SK-N-SH (cell line): ENCODE measurements at regions not wholly inside any gene's neighbourhood (a gene's known extent, or its start where the extent isn't known, plus 50 kb on each side); places are given as distances from the start of the nearest gene placed in this dataset.

Source experiments
- CTCF ChIA-PET: fragments of 300-600, 350-600 bp; formaldehyde crosslinking; extraction: SDS; loops from one replicate; lab custom pipeline; 2021; lab: Yijun Ruan, JAX
- POLR2A ChIA-PET: fragments of 350-600 bp; sonication (Branson Sonifier 250); formaldehyde crosslinking; extraction: SDS; loops from one replicate; lab custom pipeline; 2020; ENCODE audit warnings: antibody characterized with exemption, inconsistent platforms; lab: Yijun Ruan, JAX
- DNase-seq: peaks from one replicate; pipeline ENCODE4 v3.0.0; 2012
- H2AFZ ChIP-seq: fragments of 200-600 bp; sonication (generic); 2 replicates; pipeline ENCODE4 v1.8.1; 2016; ENCODE audit warnings: antibody characterized with exemption, mild to moderate bottlenecking, low read depth
- H3F3A ChIP-seq: fragments of 200-600 bp; sonication (generic); replicated peaks from 2 replicates; pipeline ENCODE3; 2016; ENCODE audit warnings: antibody characterized with exemption, mild to moderate bottlenecking; ENCODE audit not compliant: insufficient read depth
- H3K27ac ChIP-seq, 2 experiments: fragments of 200-500 bp in 1 of 2; fragments of 200-600 bp in 1 of 2; sonication (Bioruptor generic) in 1 of 2; sonication (generic), shearing (Covaris generic) in 1 of 2; 2 replicates each; pipeline versions ENCODE4 v1.5.1 to v1.6.1; 2014 to 2016; ENCODE audit warnings: low read depth in 2 of 2, inconsistent platforms in 1 of 2, low read length in 1 of 2, mild to moderate bottlenecking in 1 of 2, mixed read lengths in 1 of 2
- H3K27me3 ChIP-seq: fragments of 200-600 bp; sonication (generic), shearing (Covaris generic); 2 replicates; pipeline ENCODE4 v1.6.1; 2016; ENCODE audit warnings: mixed run types; ENCODE audit not compliant: insufficient read depth
- H3K36me3 ChIP-seq, 2 experiments: fragments of 200-500 bp in 1 of 2; fragments of 200-600 bp in 1 of 2; sonication (Bioruptor generic) in 1 of 2; sonication (generic) in 1 of 2; replicated peaks in 1 of 2; 2 replicates each; pipeline versions ENCODE3 to v1.5.1; 2014 to 2016; ENCODE audit warnings: low read length in 1 of 2, mild to moderate bottlenecking in 1 of 2; ENCODE audit not compliant: insufficient read depth in 2 of 2, control insufficient read depth in 1 of 2
- H3K4me1 ChIP-seq, 2 experiments: fragments of 200-500 bp in 1 of 2; fragments of 200-600 bp in 1 of 2; sonication (Bioruptor generic) in 1 of 2; sonication (generic), shearing (Covaris generic) in 1 of 2; 2 replicates each; pipeline versions ENCODE4 v1.5.1 to v1.6.1; 2014 to 2016; ENCODE audit warnings: low read depth in 1 of 2, low read length in 1 of 2, mixed run types in 1 of 2; ENCODE audit not compliant: insufficient read depth in 2 of 2, control insufficient read depth in 1 of 2
- H3K4me2 ChIP-seq: fragments of 200-600 bp; sonication (generic), shearing (Covaris generic); 2 replicates; pipeline ENCODE4 v1.6.1; 2017; ENCODE audit warnings: mixed run types
- H3K4me3 ChIP-seq, 2 experiments: fragments of 200-500 bp in 1 of 2; fragments of 200-600 bp in 1 of 2; sonication (Bioruptor generic) in 1 of 2; sonication (generic), shearing (Covaris generic) in 1 of 2; 2 replicates each; pipeline versions ENCODE4 v1.5.1 to v1.8.1; 2014 to 2016; ENCODE audit warnings: low read depth in 2 of 2, inconsistent platforms in 1 of 2, low read length in 1 of 2, mild to moderate bottlenecking in 1 of 2, mixed read lengths in 1 of 2, moderate library complexity in 1 of 2
- H3K79me2 ChIP-seq: fragments of 200-600 bp; sonication (generic); 2 replicates; pipeline ENCODE4 v1.8.1; 2017; ENCODE audit warnings: mild to moderate bottlenecking; ENCODE audit not compliant: insufficient read depth
- H3K9ac ChIP-seq: fragments of 200-600 bp; sonication (generic); 2 replicates; pipeline ENCODE4 v1.6.1; 2017; ENCODE audit warnings: mixed run types
- H3K9me2 ChIP-seq: fragments of 200-600 bp; sonication (generic); 2 replicates; pipeline ENCODE4 v1.6.1; 2017; ENCODE audit warnings: mixed run types
- H3K9me3 ChIP-seq: fragments of 200-600 bp; sonication (generic); 2 replicates; pipeline ENCODE4 v1.6.1; 2017; ENCODE audit warnings: mixed run types, mild to moderate bottlenecking, moderate library complexity
- H4K20me1 ChIP-seq: fragments of 200-600 bp; sonication (generic); 2 replicates; pipeline ENCODE4 v1.6.1; 2017; ENCODE audit warnings: mild to moderate bottlenecking, mixed run types; ENCODE audit not compliant: insufficient read depth
- CHD2 ChIP-seq: fragments of 150-350 bp; IDR thresholded peaks from 2 replicates; pipeline ENCODE4 v1.6.1; 2018; ENCODE audit warnings: low read length; ENCODE audit not compliant: partially characterized antibody
- CTCF ChIP-seq: fragments of 200-600 bp; sonication (generic); IDR thresholded peaks from 2 replicates; pipeline ENCODE4 v1.6.1; 2017; ENCODE audit warnings: antibody characterized with exemption, mild to moderate bottlenecking, moderate library complexity
- ELF1 ChIP-seq: IDR thresholded peaks from 2 replicates; pipeline ENCODE4 v1.4.0; 2012
- EP300 ChIP-seq, 2 experiments: IDR thresholded peaks; 2 replicates each; pipeline versions ENCODE4 v1.4.0 to v1.6.1; 2012; ENCODE audit warnings: borderline replicate concordance in 1 of 2, low read depth in 1 of 2, low read length in 1 of 2
- GABPA ChIP-seq: IDR thresholded peaks from 2 replicates; pipeline ENCODE4 v1.4.0; 2012; ENCODE audit warnings: low read depth, mild to moderate bottlenecking
- IRF3 ChIP-seq: fragments of 150-350 bp; IDR thresholded peaks from 2 replicates; pipeline ENCODE4 v1.6.1; 2016; ENCODE audit warnings: mild to moderate bottlenecking, low read depth, low read length
- JUND ChIP-seq: IDR thresholded peaks from 2 replicates; pipeline ENCODE4 v1.4.0; 2012
- PBX3 ChIP-seq: IDR thresholded peaks from 2 replicates; pipeline ENCODE4; 2012
- RAD21 ChIP-seq: IDR thresholded peaks from 2 replicates; pipeline ENCODE4 v1.6.1; 2012; ENCODE audit warnings: mild to moderate bottlenecking, low read length
- RCOR1 ChIP-seq: fragments of 150-350 bp; IDR thresholded peaks from 2 replicates; pipeline ENCODE4 v1.6.1; 2017; ENCODE audit warnings: antibody characterized with exemption, low read length
- SIN3A ChIP-seq: IDR thresholded peaks from 2 replicates; pipeline ENCODE4 v1.6.1; 2012; ENCODE audit warnings: low read depth, mild to moderate bottlenecking, low read length, moderate library complexity, borderline replicate concordance
- SMC3 ChIP-seq: IDR thresholded peaks from 2 replicates; pipeline ENCODE4 v1.6.1; 2012; ENCODE audit warnings: low read depth, low read length, improper control_type of control experiment
- TCF12 ChIP-seq: IDR thresholded peaks from 2 replicates; pipeline ENCODE4 v1.4.0; 2012
- TEAD4 ChIP-seq: IDR thresholded peaks from 2 replicates; pipeline ENCODE4 v1.4.0; 2012; ENCODE audit warnings: mild to moderate bottlenecking, borderline replicate concordance; ENCODE audit not compliant: insufficient read depth
- WGBS: methylation state at CpG from one replicate; pipeline ENCODE4 v1.1.6; 2017; ENCODE audit warnings: low lambda C conversion rate; 5-methylcytosine and 5-hydroxymethylcytosine counted together

GRCh38 chr4:177047070-177047850, 254.5 kb upstream of the VEGFC start (continued):
- TF ChIP-seq CTCF (peak; percentile 96), ELF1 (no peak), SMC3 (peak; percentile 76), TCF12 (0 out of 2 replicates have a peak, but pooled peaks have one; percentile 20), CHD2 (no peak), IRF3 (no peak), RAD21 (peak; percentile 76), RCOR1 (no peak), GABPA (no peak), EP300 (IDR thresholded peaks at IDR 0.05; ENCODE audit: borderline replicate concordance in 1 of 2, low read depth in 1 of 2, low read length in 1 of 2) (no peak), PBX3 (no peak), TEAD4 (no peak)

GRCh38 chr4:177047851-177048174, 255.1 kb upstream of the VEGFC start:
- Histone ChIP-seq H3K36me3 (no peaks in the 10 kb centered on the region), H2AFZ (no peak overlapping the region), H3K27ac (no peak overlapping the region), H3K4me1 (no peaks in the 10 kb centered on the region), H3K9me2 (no peaks in the 10 kb centered on the region), H3K4me3 (no peak overlapping the region), H3K27me3 (no peaks in the 10 kb centered on the region), H3K79me2 (no peaks in the 10 kb centered on the region), H4K20me1 (no peaks in the 10 kb centered on the region), H3F3A (no peaks in the 10 kb centered on the region), H3K9ac (no peak overlapping the region), H3K4me2 (no peak overlapping the region), H3K9me3 (no peaks in the 10 kb centered on the region)
- POLR2A ChIA-PET = no interaction called here
- no peak for DNase-seq
- TF ChIP-seq SIN3A (no peak), JUND (0 out of 2 replicates have a peak, but pooled peaks have one; percentile 15)
- WGBS = 0% methylated on average over 1 of the region's 1 CpG
- CTCF ChIA-PET = interaction anchor here (0.5 to 3.4 kb wide), 71 partner anchors 8 to 1013 kb away, joined by 3 to 53 read pairs (median 4); no protein-coding TSS in a partner anchor
